Keratinocyte (primary cell): ENCODE measurements at regions not wholly inside any gene's neighbourhood (a gene's known extent, or its start where the extent isn't known, plus 50 kb on each side); places are given as distances from the start of the nearest gene placed in this dataset.

Experiments
- DNase-seq: peaks from one replicate; pipeline ENCODE4 v3.0.0-alpha.2; 2011; ENCODE audit warnings: low read depth, missing footprints, low spot score
- FAIRE-seq: peaks from 2 replicates; lab custom pipeline; 2011; peaks lifted over from hg19 to GRCh38; lab: Jason Lieb, UNC
- H2AFZ ChIP-seq: 2 replicates; pipeline ENCODE4 v1.6.0; 2012; ENCODE audit warnings: low read length, control low read depth, inconsistent platforms; ENCODE audit not compliant: control insufficient read depth
- H3K27ac ChIP-seq: 2 replicates; pipeline ENCODE4 v1.5.1; 2011; ENCODE audit warnings: low read length; ENCODE audit not compliant: control insufficient read depth, insufficient read depth
- H3K27me3 ChIP-seq: 3 replicates; pipeline ENCODE4 v1.6.0; 2011; ENCODE audit warnings: low read length; ENCODE audit not compliant: control insufficient read depth, insufficient read depth; ENCODE audit errors: extremely low read depth
- H3K36me3 ChIP-seq, 2 experiments: 2 replicates in 1 of 2; 3 replicates in 1 of 2; pipeline ENCODE4 v1.5.1; 2011; ENCODE audit warnings: low read length in 2 of 2, mild to moderate bottlenecking in 1 of 2; ENCODE audit not compliant: control insufficient read depth in 2 of 2, insufficient read depth in 2 of 2; ENCODE audit errors: extremely low read depth in 1 of 2
- H3K4me1 ChIP-seq: 3 replicates; pipeline ENCODE4 v1.5.1; 2011; ENCODE audit warnings: low read length; ENCODE audit not compliant: control insufficient read depth, insufficient read depth; ENCODE audit errors: extremely low read depth
- H3K4me2 ChIP-seq: 3 replicates; pipeline ENCODE4 v1.6.0; 2011; ENCODE audit warnings: low read depth, low read length; ENCODE audit not compliant: control insufficient read depth, insufficient read depth; ENCODE audit errors: extremely low read depth
- H3K4me3 ChIP-seq, 3 experiments: fragments of 200-600 bp in 1 of 3; sonication (generic) in 1 of 3; 2 replicates in 2 of 3; 3 replicates in 1 of 3; pipeline ENCODE4 v1.5.1; 2011 to 2016; ENCODE audit warnings: low read length in 3 of 3, mild to moderate bottlenecking in 3 of 3, control low read depth in 2 of 3, inconsistent platforms in 1 of 3, low read depth in 1 of 3, mixed read lengths in 1 of 3, mixed run types in 1 of 3, moderate library complexity in 1 of 3; ENCODE audit not compliant: control insufficient read depth in 2 of 3, insufficient read depth in 2 of 3; ENCODE audit errors: extremely low read depth in 1 of 3
- H3K79me2 ChIP-seq: 2 replicates; pipeline ENCODE4 v1.6.0; 2012; ENCODE audit warnings: low read length; ENCODE audit not compliant: control insufficient read depth, insufficient read depth
- H3K9ac ChIP-seq: 3 replicates; pipeline ENCODE4 v1.6.0; 2011; ENCODE audit warnings: low read length; ENCODE audit not compliant: control insufficient read depth, insufficient read depth; ENCODE audit errors: extremely low read depth
- H3K9me1 ChIP-seq: 3 replicates; pipeline ENCODE4 v1.6.0; 2011; ENCODE audit warnings: low read length; ENCODE audit not compliant: control insufficient read depth, insufficient read depth; ENCODE audit errors: extremely low read depth
- H3K9me3 ChIP-seq: 2 replicates; pipeline ENCODE4 v1.5.1; 2012; ENCODE audit warnings: low read depth, low read length; ENCODE audit not compliant: control insufficient read depth
- H4K20me1 ChIP-seq: 3 replicates; pipeline ENCODE4 v1.6.0; 2011; ENCODE audit warnings: low read length; ENCODE audit not compliant: control insufficient read depth, insufficient read depth; ENCODE audit errors: extremely low read depth
- EZH2 ChIP-seq: IDR thresholded peaks from one replicate; pipeline ENCODE4 v1.6.1; 2012; ENCODE audit warnings: inconsistent platforms, mild to moderate bottlenecking, low read length, moderate library complexity
- dilution Hi-C: fragments of 300-500 bp; cut with MboI; formaldehyde crosslinking; loops from one replicate; pipeline ENCODE4 v1.7.0; 2020; ENCODE audit warnings: low sequenced_read_pairs; ENCODE audit not compliant: extremely low pct_ligation_motif_present
- TF ChIP-seq, protein P1 (sequence below), 3 experiments: IDR thresholded peaks in 1 of 3; conservative IDR thresholded peaks in 1 of 3; optimal IDR thresholded peaks in 1 of 3; 2 replicates in 2 of 3; 3 replicates in 1 of 3; pipeline versions ENCODE3 to v1.5.1; 2011; ENCODE audit warnings: low read length in 3 of 3, mild to moderate bottlenecking in 3 of 3, moderate library complexity in 2 of 3, control low read depth in 1 of 3, inconsistent platforms in 1 of 3; ENCODE audit not compliant: insufficient read depth in 2 of 3; ENCODE audit errors: extremely low read depth in 1 of 3

DNA sequence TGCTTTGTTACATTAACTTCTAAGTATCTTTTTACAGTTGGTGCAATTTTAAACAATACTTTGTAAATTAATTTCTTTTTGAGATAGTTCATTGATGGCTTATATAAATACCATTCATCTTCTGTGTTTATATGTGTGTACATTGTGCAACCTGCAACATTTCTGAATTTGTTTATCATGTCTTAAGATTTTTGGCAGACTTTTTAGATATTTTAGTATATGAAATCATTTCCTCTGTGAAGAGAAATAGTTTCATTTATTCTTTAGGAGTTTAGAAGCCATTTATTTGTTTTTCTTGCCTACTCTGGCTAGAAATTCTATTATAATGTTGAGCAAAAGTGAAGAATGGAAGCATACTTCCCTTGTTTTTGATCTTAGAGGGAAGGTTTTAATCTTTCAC is 337.8 kb upstream of the DSEL start:
- Histone ChIP-seq H3K27ac (no peak overlapping the region), H3K9me3 (no peaks in the 10 kb centered on the region), H3K9me1 (no peaks in the 10 kb centered on the region), H3K4me3 (no peak overlapping the region), H4K20me1 (no peaks in the 10 kb centered on the region), H3K9ac (no peak overlapping the region), H3K4me1 (no peaks in the 10 kb centered on the region), H3K27me3 (no peaks in the 10 kb centered on the region), H2AFZ (no peak overlapping the region), H3K4me2 (no peak overlapping the region), H3K36me3 (no peaks in the 10 kb centered on the region), H3K79me2 (no peaks in the 10 kb centered on the region)
- dilution Hi-C loops: no loop called here
- FAIRE-seq (no peak), DNase-seq (no peak)
- no peak for TF ChIP-seq EZH2
- TF ChIP-seq, protein P1, sequence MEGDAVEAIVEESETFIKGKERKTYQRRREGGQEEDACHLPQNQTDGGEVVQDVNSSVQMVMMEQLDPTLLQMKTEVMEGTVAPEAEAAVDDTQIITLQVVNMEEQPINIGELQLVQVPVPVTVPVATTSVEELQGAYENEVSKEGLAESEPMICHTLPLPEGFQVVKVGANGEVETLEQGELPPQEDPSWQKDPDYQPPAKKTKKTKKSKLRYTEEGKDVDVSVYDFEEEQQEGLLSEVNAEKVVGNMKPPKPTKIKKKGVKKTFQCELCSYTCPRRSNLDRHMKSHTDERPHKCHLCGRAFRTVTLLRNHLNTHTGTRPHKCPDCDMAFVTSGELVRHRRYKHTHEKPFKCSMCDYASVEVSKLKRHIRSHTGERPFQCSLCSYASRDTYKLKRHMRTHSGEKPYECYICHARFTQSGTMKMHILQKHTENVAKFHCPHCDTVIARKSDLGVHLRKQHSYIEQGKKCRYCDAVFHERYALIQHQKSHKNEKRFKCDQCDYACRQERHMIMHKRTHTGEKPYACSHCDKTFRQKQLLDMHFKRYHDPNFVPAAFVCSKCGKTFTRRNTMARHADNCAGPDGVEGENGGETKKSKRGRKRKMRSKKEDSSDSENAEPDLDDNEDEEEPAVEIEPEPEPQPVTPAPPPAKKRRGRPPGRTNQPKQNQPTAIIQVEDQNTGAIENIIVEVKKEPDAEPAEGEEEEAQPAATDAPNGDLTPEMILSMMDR (optimal IDR thresholded peaks at IDR 0.05 in 1 of 3, IDR thresholded peaks at IDR 0.05 in 1 of 3, conservative IDR thresholded peaks at IDR 0.05 in 1 of 3; ENCODE audit: extremely low read depth in 1 of 3, insufficient read depth in 2 of 3, low read length in 3 of 3): no peak

DNA sequence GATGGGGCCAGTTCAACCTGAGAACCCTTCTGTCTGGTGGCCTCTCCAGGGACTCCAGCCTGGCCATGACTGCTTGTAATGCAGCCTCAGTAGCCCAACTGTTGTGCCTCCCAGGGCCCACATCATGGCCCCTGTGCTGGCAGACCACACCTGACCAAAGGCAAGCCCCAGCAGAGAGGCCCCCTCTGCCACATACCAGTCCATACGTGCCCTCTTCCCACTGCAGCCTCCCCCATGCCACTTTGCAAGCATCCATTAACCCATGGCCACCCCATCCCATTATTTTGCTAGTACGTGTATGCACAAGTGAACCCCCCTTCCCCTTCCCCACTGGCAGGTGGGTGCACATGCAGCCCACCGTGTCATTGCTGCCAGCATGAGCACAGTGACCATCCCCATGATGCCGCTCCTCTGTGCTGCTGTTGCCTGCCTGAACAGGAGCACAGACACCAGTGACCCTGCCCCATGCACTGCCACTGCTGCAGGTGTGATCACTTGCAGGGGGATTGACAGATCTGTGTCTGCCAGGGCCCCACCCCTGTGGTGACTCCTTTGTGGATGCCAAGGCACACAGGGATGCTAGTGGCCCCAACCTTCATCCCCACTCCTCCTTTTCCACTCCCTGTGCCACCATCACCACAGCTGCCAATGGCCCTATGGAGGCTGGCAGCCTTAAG is 330.0 kb upstream of the DSEL start:
- Histone ChIP-seq H4K20me1 (no peaks in the 10 kb centered on the region), H3K9me3 (no peaks in the 10 kb centered on the region), H3K27ac (no peak overlapping the region), H2AFZ (no peak overlapping the region), H3K4me3 (no peak overlapping the region), H3K9ac (no peak overlapping the region), H3K27me3 (no peaks in the 10 kb centered on the region), H3K4me1 (no peaks in the 10 kb centered on the region), H3K36me3 (no peaks in the 10 kb centered on the region), H3K79me2 (no peaks in the 10 kb centered on the region), H3K9me1 (no peaks in the 10 kb centered on the region), H3K4me2 (no peak overlapping the region)
- no peak for TF ChIP-seq EZH2
- TF ChIP-seq, protein P1 (optimal IDR thresholded peaks at IDR 0.05 in 1 of 3, IDR thresholded peaks at IDR 0.05 in 1 of 3, conservative IDR thresholded peaks at IDR 0.05 in 1 of 3; ENCODE audit: extremely low read depth in 1 of 3, insufficient read depth in 2 of 3, low read length in 3 of 3): no peak
- dilution Hi-C loops: no loop called here
- FAIRE-seq (no peak), DNase-seq (no peak)
